Mucosa of gallbladder (tissue), 1 donor: ENCODE measurements at regions not wholly inside any gene's neighbourhood (a gene's known extent, or its start where the extent isn't known, plus 50 kb on each side); places are given as distances from the start of the nearest gene placed in this dataset.
"Not testable (repeated sequence)": the region's sequence is repeated elsewhere in the genome, so short reads cannot be mapped to it uniquely, and the experiment has no call there.

Experiments used
- DNase-seq: peaks from one replicate; pipeline ENCODE4 v3.0.0-alpha.2; 2020; ENCODE audit warnings: low spot score
- donor health status: DM: no; HTN: no; CAD: no.

GRCh38 chr19:30871979-30872378 lies 477.3 kb downstream of the TSHZ3 start:
- DNase-seq: no peak

GRCh38 chr19:30870876-30871275 lies 478.4 kb downstream of the TSHZ3 start:
- DNase-seq: no peak

DNA sequence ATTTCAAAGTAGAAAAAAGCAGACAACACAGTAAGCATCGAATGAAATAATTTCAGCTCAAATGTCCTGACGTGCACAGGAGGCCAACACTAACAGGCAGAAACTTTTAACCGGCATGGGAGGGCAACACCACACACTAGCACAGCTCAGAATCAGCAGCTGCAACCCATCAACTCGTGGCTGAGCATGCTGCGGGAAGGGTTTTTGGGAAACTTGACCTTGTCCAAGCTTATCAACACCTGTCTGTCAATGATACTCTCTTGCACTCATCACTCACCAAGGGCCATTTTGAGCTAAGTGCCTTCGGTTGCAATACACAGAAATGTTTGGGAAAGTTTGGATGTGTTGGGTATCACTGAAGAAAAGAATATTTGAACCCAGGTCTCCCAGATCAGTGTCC lies 483.7 kb downstream of the TSHZ3 start:
- no peak for DNase-seq

- DNase-seq: peak; percentile 12
Measured at GRCh38 chr19:30864391-30865215, 484.6 kb downstream of the TSHZ3 start.

DNA sequence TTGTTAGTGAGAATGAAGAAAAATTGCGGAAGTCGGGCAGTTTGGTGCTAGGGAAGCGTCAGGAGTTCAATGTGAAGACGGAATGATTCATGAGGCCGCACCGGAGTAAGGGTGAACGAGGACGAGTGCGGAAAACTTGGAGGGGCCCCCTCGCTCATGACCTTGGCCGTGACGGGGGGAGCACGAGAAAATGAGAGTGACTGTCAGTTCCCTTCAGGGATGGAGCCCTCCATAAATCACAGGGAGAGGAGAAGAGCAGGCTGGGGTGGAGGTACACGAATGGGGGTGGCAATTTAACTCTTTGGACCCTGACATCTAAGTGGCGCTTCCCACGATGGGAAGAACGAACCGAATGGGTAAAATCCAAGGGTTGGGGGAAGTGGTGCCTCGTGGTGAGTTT lies 486.4 kb downstream of the TSHZ3 start:
- DNase-seq: no peak

DNA sequence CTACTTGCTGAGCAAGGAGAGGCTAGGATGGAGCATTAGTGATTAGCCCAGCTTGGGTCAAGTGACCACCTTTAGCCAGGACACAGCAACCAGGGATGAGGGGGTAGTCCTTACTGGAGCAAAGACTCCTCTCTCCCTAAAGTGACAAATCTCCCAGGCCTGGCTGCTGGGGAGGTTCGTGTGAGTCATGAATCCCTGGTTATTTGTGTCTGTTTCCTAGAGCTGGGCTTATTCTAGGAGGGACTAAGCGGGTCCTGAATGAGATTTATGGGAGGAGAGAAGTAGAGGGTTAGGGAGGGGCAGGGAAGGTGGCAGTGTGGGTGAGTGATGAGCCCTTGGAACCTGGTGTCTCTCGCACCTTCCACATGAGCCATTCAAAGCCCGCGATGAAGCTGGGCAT lies 487.3 kb downstream of the TSHZ3 start:
- DNase-seq: no peak

GRCh38 chr19:30857966-30858490 lies 485.8 kb downstream of the ZNF536 start:
- DNase-seq: no peak

DNA sequence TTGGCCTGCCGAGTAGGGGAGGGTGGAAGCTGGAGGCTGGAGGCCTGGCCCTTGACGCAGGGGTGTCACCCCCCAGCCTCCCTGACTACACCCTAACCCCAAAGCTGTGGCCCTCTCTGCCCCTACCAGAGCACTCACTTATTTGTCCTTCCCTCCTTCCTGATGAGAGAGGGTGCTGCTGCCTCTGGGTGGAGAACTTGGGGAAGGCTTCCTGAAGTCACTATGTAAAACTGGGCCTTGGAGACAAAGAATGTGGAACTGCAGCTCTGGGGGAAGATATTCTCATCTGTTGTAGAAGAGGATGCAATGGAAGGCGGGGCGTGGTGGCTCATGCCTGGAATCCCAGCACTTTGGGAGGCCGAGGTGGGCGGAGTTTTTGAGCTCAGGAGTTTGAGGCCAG lies 485.2 kb downstream of the ZNF536 start:
- DNase-seq: no peak

- no peak for DNase-seq
Measured at GRCh38 chr19:30856786-30857185, 484.6 kb downstream of the ZNF536 start.

DNA sequence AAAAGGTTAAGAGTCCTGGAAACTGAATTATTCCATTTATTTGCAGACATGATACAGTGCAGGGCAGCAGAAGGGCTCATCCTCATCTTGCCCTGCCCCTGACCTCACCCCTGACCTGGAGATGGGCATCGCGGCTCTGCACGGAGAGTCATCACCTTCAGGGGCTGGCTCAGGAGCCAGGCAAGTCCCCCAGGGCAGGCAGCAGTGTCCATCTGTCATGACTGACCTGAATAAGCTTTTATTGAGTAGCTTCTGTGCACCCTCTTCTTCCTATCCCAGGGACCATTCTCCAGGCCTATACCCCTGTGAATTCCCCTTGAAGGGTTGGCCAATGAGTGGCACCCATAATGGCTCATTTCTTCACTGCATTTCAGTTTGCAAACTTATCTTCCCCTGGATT lies 484.2 kb downstream of the ZNF536 start:
- DNase-seq: no peak

- no peak for DNase-seq
Measured at GRCh38 chr19:30855442-30855841, 483.3 kb downstream of the ZNF536 start.

GRCh38 chr19:30854661-30855060 lies 482.5 kb downstream of the ZNF536 start:
- no peak for DNase-seq

- no peak for DNase-seq
Measured at GRCh38 chr19:30854207-30854606, 482.0 kb downstream of the ZNF536 start.

GRCh38 chr19:30853036-30853435 lies 480.9 kb downstream of the ZNF536 start:
- DNase-seq: no peak

- no peak for DNase-seq
Measured at GRCh38 chr19:30852168-30852567, 480.0 kb downstream of the ZNF536 start.

DNA sequence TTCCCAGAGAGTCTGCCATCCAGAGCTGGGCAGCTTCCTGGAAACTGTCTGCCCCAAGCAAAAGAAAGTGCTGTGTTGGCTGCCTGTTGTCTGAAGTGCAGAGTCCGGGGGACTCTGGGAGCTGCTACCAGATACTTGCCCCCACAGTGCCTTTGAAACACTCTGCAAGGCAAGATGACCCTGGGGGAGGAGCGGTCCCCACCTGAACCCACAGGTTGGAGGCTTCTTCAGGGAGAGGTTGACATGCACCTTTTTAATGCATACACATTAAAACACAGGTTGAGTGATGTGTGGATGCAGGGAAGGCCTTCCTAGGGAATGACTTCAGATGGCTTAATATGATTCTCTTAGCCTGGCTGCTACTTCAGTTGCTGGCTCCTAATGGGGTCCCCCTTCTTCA lies 479.5 kb downstream of the ZNF536 start:
- DNase-seq: no peak

DNA sequence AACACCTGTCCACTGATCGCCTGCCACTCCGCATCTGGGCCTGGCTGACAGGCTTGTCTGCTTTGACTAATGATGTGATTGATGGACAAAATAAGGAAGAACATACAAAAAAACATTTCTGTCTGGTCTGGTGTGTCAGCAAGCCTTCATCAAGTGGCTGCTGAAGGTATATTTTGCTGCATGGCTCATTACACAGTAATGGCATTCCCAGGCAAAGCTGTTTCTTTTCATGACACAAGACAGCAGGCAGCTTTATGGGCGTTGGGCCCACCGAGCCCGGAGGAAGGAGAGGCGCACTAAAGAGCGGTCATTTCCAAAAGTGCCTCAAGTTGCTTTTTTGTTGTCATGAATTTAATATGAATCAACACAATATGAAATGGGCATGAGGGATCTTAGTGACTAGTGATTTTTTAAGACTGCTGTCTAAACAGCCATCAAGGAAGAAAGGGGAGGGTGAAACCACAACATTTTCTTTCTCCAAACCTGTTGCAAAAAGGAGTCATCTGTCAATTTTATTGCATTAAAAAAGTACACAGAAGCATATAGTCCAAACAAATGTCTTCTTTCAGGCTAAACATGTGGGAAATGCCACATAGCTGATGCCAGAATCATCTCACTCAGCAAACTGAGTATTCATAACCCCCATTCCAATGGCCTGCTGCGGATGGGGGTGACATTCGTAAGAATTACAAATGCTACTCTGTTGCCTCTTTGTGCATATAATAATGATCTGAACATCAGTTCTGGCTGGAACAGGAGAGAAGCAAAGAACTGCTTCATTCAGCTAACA lies 476.6 kb downstream of the ZNF536 start:
- no peak for DNase-seq

- no peak for DNase-seq
Measured at GRCh38 chr19:30846102-30846501, 473.9 kb downstream of the ZNF536 start.

GRCh38 chr19:30842926-30843325 lies 470.7 kb downstream of the ZNF536 start:
- no peak for DNase-seq

DNA sequence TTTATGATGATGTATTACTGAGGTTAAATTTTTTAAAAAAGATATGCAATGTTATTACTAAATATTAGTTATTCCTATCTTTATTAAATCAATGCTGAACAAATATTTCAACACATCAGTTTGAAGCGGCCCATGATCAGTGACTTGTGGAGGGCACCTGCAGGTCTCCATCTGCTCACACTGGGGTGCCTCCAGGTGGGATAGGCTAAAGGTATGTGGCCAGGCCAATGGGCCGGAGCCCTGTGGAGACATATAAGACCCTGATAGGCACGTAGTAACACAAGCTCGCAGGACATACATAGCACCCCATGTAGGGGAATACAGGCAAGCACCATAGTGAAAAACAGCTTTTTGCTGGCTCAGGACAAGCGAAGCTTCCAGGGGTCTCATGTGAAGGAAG lies 469.8 kb downstream of the ZNF536 start:
- DNase-seq: no peak

DNA sequence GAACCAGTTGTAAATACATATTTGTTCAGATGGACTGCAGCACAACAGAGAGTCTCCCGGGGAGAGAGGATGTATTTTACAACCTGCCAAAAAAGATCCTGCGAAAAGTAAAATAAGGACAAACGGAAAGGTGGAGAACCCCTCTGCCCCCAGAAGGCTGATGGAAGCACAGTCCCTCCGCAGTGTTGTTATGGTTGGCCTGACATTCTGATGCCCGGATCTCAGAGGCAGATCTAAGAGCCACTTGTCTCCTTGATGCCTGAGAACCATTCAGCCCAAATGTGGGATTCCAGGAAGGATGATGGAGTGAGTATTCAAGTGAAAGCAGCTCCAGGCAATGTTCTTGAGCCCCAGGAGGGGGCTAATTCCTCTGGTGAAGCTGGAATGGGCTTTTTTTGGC lies 458.7 kb downstream of the ZNF536 start:
- no peak for DNase-seq

DNA sequence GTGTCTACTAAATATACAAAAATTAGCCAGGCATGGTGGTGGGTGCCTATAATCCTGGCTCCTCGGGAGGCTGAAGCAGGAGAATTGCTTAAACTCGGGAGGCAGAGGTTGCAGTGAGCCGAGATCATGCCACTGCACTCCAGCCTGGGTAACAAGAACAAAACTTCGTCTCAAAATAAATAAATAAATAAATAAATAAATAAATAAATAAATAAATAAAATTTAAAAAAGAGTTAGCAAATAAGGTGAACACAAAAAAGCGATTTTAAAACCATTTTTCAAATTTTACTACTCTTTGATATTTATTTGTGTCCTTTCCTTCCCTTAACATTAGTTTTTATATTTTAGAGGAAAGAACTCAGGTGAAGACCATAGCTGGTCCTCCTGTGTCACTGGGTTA lies 453.3 kb downstream of the ZNF536 start:
- not testable (repeated sequence) for DNase-seq

DNA sequence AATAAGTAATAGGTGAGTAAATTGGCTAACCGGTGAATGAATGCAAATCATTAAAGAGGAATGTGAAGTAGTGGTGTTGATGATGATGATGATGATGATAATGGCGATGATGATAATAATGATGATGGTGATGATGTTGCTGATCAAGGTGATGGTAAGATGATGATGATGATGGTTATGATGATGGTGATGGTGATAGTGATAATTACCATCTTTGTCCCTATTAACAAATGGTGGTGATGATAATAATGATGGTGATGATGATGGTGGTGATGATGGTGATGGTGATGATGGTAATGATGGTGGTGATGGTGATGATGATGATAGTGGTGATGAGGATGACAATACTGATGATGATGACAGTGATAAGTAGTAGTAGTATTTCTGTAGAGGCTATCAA lies 452.6 kb downstream of the ZNF536 start:
- DNase-seq: no peak
